ENCODE measurements at regions not wholly inside any gene's neighbourhood (a gene's known extent, or its start where the extent isn't known, plus 50 kb on each side); places are given as distances from the start of the nearest gene placed in this dataset.

DNA sequence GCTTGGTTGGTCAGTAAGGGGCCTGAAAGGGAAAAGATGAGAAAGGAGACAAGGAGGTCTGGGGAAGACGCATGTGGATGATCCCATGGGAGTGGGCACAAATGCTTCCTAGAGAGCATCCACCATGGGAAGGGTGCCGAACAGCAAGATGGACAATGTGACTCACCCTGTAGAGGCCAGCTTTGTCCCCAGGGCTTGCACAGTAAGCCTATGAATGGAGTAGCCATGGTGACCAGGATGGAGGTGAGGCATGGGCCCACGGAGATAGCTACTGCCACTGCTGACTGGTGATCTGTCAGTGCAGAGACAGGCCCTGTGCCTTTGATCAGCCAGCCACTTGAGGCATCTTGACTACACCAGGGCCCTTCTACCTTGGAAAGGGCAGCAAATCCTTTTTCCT is 172.6 kb downstream of the HAUS1 start:
- TF ChIP-seq, protein P1, sequence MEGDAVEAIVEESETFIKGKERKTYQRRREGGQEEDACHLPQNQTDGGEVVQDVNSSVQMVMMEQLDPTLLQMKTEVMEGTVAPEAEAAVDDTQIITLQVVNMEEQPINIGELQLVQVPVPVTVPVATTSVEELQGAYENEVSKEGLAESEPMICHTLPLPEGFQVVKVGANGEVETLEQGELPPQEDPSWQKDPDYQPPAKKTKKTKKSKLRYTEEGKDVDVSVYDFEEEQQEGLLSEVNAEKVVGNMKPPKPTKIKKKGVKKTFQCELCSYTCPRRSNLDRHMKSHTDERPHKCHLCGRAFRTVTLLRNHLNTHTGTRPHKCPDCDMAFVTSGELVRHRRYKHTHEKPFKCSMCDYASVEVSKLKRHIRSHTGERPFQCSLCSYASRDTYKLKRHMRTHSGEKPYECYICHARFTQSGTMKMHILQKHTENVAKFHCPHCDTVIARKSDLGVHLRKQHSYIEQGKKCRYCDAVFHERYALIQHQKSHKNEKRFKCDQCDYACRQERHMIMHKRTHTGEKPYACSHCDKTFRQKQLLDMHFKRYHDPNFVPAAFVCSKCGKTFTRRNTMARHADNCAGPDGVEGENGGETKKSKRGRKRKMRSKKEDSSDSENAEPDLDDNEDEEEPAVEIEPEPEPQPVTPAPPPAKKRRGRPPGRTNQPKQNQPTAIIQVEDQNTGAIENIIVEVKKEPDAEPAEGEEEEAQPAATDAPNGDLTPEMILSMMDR (IDR thresholded peaks at IDR 0.05), result no peak
- no peak for TF ChIP-seq POLR2AphosphoS5 (IDR thresholded peaks at IDR 0.05; ENCODE audit: insufficient read depth in 1 of 2, low read depth in 1 of 2)

Data from vagina (tissue), 2 donors.